Activated naive CD4-positive, alpha-beta T cell treated with anti-CD3 and anti-CD28 coated beads, Interleukin-2, amount 10 ng/mL, durations not matched to agents 7 days and 5 days (primary cell): ENCODE measurements at regions not wholly inside any gene's neighbourhood (a gene's known extent, or its start where the extent isn't known, plus 50 kb on each side); places are given as distances from the start of the nearest gene placed in this dataset.
"Not testable (repeated sequence)": the region's sequence is repeated elsewhere in the genome, so short reads cannot be mapped to it uniquely, and the experiment has no call there.

Experiments
- CTCF ChIA-PET: fragments of 350-600 bp; sonication (Branson Sonifier 250); formaldehyde crosslinking; loops from one replicate; lab custom pipeline; 2021; ENCODE audit warnings: antibody characterized with exemption; lab: Charles Lee
- DNase-seq: peaks from one replicate; pipeline ENCODE4 v3.0.0-alpha.2; 2020
- H3K27ac Mint-ChIP-seq: one replicate; pipeline ENCODE4 v1.8.0; 2021; ENCODE audit warnings: mild to moderate bottlenecking, moderate library complexity, mixed read lengths
- H3K27me3 Mint-ChIP-seq: one replicate; pipeline ENCODE4 v1.8.0; 2021; ENCODE audit warnings: mild to moderate bottlenecking, mixed read lengths
- H3K36me3 Mint-ChIP-seq: one replicate; pipeline ENCODE4 v1.8.0; 2021; ENCODE audit warnings: mixed read lengths
- H3K4me1 Mint-ChIP-seq: one replicate; pipeline ENCODE4 v1.8.0; 2021; ENCODE audit warnings: mixed read lengths
- H3K4me3 Mint-ChIP-seq: one replicate; pipeline ENCODE4 v1.8.0; 2021; ENCODE audit warnings: mild to moderate bottlenecking, moderate library complexity, mixed read lengths
- H3K9me3 Mint-ChIP-seq: one replicate; pipeline ENCODE4 v1.8.0; 2021; ENCODE audit warnings: mixed read lengths

GRCh38 chr5:114928644-114929462 lies 240.9 kb downstream of the TRIM36 start:
- Mint-ChIP-seq H3K4me3 (no peak overlapping the region), H3K4me1 (no peaks in the 10 kb centered on the region), H3K27ac (no peak overlapping the region), H3K36me3 (no peaks in the 10 kb centered on the region), H3K9me3 (no peaks in the 10 kb centered on the region), H3K27me3 (no peaks in the 10 kb centered on the region)
- DNase-seq, result no peak
- CTCF ChIA-PET, result no interaction called here

DNA sequence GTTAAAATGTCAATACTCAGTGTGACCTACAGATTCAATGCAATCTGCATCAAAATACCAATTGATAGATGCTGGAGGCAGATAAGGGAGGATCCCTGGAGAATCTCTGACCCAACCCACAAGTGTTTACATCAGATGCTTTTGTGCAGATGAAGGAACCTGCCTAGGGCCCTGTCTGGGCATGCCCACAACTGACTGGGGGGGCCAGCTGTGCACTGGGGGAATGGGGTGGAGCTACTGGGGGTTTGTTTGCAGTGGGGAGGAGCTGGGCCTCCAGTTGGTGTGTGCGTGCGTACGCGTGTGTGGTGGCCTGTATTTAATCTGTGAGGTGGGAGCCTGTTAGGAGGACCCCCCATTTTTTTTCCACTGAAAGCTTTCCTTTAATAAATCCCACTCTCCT lies 244.9 kb downstream of the TRIM36 start:
- no peak overlapping the region for H3K27ac Mint-ChIP-seq
- H3K4me3 Mint-ChIP-seq, result no peak overlapping the region
- no peak for DNase-seq
- H3K36me3 Mint-ChIP-seq, result no peaks in the 10 kb centered on the region
- H3K9me3 Mint-ChIP-seq, result no peaks in the 10 kb centered on the region
- CTCF ChIA-PET, result no interaction called here
- H3K27me3 Mint-ChIP-seq, result no peaks in the 10 kb centered on the region
- no peaks in the 10 kb centered on the region for H3K4me1 Mint-ChIP-seq

GRCh38 chr5:114912189-114912920 lies 257.4 kb downstream of the TRIM36 start:
- no peak overlapping the region for H3K4me3 Mint-ChIP-seq
- CTCF ChIA-PET, result no interaction called here
- H3K9me3 Mint-ChIP-seq, result no peaks in the 10 kb centered on the region
- no peak for DNase-seq
- H3K4me1 Mint-ChIP-seq, result no peaks in the 10 kb centered on the region
- no peaks in the 10 kb centered on the region for H3K27me3 Mint-ChIP-seq
- H3K36me3 Mint-ChIP-seq, result no peaks in the 10 kb centered on the region
- no peak overlapping the region for H3K27ac Mint-ChIP-seq

- Mint-ChIP-seq H3K27me3 (no peaks in the 10 kb centered on the region), H3K27ac (no peak overlapping the region), H3K36me3 (no peaks in the 10 kb centered on the region), H3K4me1 (no peaks in the 10 kb centered on the region), H3K4me3 (no peak overlapping the region), H3K9me3 (peaks cover 3% of the 10 kb centered on the region)
- CTCF ChIA-PET, result no interaction called here
- no peak for DNase-seq
These were observed 259.0 kb downstream of the TRIM36 start for GRCh38 chr5:114910727-114911126.

DNA sequence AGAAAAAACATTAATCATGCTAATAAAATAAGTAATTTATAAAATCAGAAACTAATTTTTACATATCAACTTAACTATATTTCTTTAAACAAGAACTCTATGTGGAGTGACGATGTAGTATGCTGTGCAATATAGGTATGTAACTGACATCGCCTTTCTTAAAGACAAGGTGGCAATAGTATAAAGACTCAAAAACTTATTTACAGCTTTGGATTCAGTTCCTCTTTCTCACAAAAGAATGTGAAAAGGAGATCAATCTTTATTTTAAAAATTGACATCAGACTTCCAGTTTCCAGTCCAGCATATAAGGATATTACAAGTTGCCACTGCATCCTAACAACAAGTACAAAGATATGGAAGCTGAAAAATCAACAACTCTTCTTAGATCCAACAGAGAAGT lies 260.3 kb downstream of the TRIM36 start:
- no peak overlapping the region for H3K27ac Mint-ChIP-seq
- H3K4me1 Mint-ChIP-seq, result no peaks in the 10 kb centered on the region
- DNase-seq, result no peak
- peaks cover 8% of the 10 kb centered on the region for H3K9me3 Mint-ChIP-seq
- H3K4me3 Mint-ChIP-seq, result no peak overlapping the region
- H3K27me3 Mint-ChIP-seq, result no peaks in the 10 kb centered on the region
- H3K36me3 Mint-ChIP-seq, result no peaks in the 10 kb centered on the region
- CTCF ChIA-PET, result no interaction called here

- H3K9me3 Mint-ChIP-seq, result peaks cover 9% of the 10 kb centered on the region
- DNase-seq, result no peak
- H3K4me3 Mint-ChIP-seq, result no peak overlapping the region
- H3K4me1 Mint-ChIP-seq, result no peaks in the 10 kb centered on the region
- H3K27me3 Mint-ChIP-seq, result no peaks in the 10 kb centered on the region
- H3K27ac Mint-ChIP-seq, result no peak overlapping the region
- no peaks in the 10 kb centered on the region for H3K36me3 Mint-ChIP-seq
- CTCF ChIA-PET, result no interaction called here
These were observed 265.9 kb downstream of the TRIM36 start for GRCh38 chr5:114903767-114904166.

DNA sequence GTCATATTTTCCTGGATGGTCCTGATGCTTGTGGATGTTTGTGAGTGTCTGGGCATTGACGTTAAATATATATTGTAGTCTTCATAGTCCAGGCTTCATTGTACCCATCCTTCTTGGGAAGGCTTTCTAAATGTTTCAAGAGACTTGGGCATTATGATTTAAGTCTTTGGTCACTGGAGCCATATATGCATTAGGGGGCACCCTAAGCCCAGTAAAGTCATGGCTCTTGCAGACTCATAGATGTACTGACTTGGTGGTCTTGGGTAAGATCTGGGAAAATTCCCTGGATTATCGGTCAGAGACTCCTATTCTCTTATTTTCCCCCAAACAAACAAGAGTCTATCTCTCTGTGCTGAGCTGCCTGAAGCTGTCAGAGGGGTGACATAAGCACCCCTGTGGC lies 271.1 kb downstream of the TRIM36 start:
- no peak overlapping the region for H3K27ac Mint-ChIP-seq
- DNase-seq, result no peak
- no peaks in the 10 kb centered on the region for H3K9me3 Mint-ChIP-seq
- no peaks in the 10 kb centered on the region for H3K4me1 Mint-ChIP-seq
- CTCF ChIA-PET, result interaction anchor here (0.6 kb wide), 1 partner anchor 767 kb away, joined by 3 read pairs; no protein-coding TSS in a partner anchor
- no peak overlapping the region for H3K4me3 Mint-ChIP-seq
- no peaks in the 10 kb centered on the region for H3K36me3 Mint-ChIP-seq
- H3K27me3 Mint-ChIP-seq, result no peaks in the 10 kb centered on the region

DNA sequence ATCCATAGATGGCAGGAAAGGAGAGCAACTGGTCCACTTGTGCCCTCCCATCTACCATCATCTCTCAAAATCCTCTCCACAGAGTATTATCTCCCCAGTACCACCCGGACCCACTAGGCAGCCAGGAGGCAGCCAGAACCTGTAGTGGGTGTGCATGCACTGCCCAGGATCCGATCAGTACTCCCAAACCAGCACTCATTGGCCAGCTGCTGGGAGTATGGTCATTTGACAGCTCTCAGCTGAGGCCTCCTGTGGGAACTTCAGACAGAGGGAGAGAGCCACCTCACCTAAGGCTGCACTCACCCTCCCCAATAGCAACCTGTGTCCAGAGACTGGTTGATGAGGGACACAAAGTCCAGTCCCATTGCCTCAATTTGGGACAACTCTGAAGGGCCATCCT lies 286.0 kb downstream of the TRIM36 start:
- Mint-ChIP-seq H3K27ac (no peak overlapping the region), H3K9me3 (peaks cover 14% of the 10 kb centered on the region), H3K27me3 (no peaks in the 10 kb centered on the region), H3K36me3 (no peaks in the 10 kb centered on the region), H3K4me1 (no peaks in the 10 kb centered on the region), H3K4me3 (no peak overlapping the region)
- CTCF ChIA-PET, result no interaction called here
- DNase-seq, result no peak

DNA sequence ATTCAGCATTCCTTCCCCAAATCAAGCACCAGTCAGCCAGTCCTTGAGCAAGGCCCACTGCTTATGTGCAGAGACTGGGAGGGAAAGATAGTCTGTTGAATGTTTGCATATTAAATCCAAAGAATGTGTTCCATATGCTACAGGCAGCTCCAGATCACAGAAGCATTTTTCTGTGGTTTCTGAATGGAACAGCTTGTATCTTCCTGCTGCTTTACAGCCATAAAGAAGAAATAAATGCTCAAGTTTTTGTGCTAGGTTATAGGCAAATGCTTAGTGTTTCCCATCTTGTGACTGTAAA lies 310.3 kb downstream of the TRIM36 start:
- no peak for DNase-seq
- Mint-ChIP-seq H3K4me3 (no peak overlapping the region), H3K36me3 (no peaks in the 10 kb centered on the region), H3K27ac (no peak overlapping the region), H3K9me3 (peaks cover 6% of the 10 kb centered on the region), H3K27me3 (no peaks in the 10 kb centered on the region), H3K4me1 (no peaks in the 10 kb centered on the region)
- CTCF ChIA-PET, result no interaction called here

DNA sequence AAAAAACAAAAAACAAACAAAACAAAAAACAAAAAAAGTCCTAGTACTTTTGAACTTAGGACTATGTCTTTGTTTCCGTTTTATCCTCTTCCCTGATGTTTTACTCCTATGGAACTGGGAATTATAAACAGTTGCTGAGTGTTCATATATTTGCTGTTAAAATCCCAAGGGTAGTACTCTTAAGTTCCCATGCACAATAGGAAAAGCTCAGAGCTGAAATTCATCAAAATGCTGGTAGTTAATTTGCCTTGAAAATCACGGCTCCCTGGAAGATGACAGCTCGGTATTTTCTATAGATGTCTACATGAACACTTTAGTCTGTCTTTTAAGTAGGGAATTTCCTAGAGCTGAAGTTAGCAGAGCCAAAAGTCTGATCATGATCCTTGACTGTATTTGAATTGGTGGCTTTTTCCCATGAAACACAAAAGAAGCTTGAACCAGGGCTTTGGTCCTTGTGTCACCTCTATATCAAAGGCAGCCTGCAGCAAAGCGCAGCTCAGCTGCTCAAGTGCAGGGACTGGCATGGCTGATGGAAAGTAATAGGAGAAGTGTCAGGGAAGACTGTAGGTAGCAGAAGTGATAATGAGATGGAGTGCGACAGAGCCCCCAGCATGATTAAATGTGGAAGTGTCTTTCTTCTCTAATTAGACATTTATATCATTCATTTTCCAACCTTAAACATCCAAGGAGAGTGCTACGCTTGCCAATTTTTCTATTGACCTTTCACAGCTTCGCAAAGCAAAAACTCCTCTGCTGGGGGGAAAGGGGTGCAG lies 310.9 kb downstream of the TRIM36 start:
- H3K36me3 Mint-ChIP-seq, result no peaks in the 10 kb centered on the region
- H3K4me1 Mint-ChIP-seq, result no peaks in the 10 kb centered on the region
- H3K9me3 Mint-ChIP-seq, result peaks cover 4% of the 10 kb centered on the region
- CTCF ChIA-PET, result no interaction called here
- no peak for DNase-seq
- no peak overlapping the region for H3K4me3 Mint-ChIP-seq
- no peaks in the 10 kb centered on the region for H3K27me3 Mint-ChIP-seq
- H3K27ac Mint-ChIP-seq, result no peak overlapping the region

DNA sequence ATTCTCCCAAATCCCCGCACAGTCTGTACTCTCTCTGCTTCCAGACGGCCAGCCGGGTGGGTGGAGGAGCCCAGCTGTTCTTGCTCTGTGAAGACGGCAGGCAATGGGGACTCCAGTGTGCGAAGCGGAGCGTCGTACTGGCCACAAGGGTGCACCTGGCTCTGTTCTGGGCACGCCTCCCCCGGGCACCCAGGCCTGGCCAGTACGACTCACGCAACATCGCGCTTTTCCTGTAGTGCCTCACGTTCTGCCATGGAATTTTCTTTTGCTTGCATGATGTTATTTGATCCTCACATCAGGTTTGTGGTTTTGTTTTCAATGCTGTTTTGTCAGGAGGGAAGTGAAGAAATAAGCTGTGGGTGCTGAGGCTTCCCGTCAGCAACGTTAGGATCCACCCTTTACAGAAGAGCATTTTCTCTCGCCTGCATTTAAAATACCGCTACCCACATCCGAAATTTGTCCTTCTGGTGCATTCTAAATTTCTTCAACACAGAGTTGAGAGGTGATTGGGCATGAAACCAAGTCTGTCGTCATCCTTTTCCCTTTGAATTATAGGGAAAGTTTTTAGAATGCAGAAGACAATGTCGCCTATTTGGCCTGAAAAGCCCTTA lies 311.7 kb downstream of the TRIM36 start:
- no peak overlapping the region for H3K4me3 Mint-ChIP-seq
- no peak for DNase-seq
- no peaks in the 10 kb centered on the region for H3K9me3 Mint-ChIP-seq
- no peaks in the 10 kb centered on the region for H3K4me1 Mint-ChIP-seq
- no peaks in the 10 kb centered on the region for H3K36me3 Mint-ChIP-seq
- no peaks in the 10 kb centered on the region for H3K27me3 Mint-ChIP-seq
- CTCF ChIA-PET, result no interaction called here
- no peak overlapping the region for H3K27ac Mint-ChIP-seq

DNA sequence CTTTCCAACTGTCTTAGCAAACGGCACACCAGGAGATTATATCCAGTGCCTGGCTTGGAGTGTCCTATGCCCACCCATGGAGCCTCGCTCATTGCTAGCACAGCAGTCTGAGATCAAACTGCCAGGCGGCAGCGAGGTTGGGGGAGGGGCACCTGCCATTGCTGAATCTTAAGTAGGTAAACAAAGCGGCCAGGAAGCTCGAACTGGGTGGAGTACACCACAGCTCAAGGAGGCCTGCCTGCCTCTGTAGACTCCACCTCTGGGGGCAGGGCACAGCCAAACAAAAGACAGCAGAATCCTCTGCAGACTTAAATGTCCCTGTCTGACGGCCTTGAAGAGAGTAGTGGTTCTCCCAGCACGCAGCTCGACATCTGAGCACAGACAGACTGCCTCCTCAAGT lies 325.0 kb downstream of the TRIM36 start:
- H3K27me3 Mint-ChIP-seq, DNase-seq, H3K4me3 Mint-ChIP-seq, H3K36me3 Mint-ChIP-seq, CTCF ChIA-PET, H3K27ac Mint-ChIP-seq, H3K4me1 Mint-ChIP-seq: not testable (repeated sequence)
- peaks cover 14% of the 10 kb centered on the region for H3K9me3 Mint-ChIP-seq

- CTCF ChIA-PET, result no interaction called here
- Mint-ChIP-seq H3K36me3 (no peaks in the 10 kb centered on the region), H3K27me3 (no peaks in the 10 kb centered on the region), H3K9me3 (peaks cover 2% of the 10 kb centered on the region), H3K4me1 (no peaks in the 10 kb centered on the region), H3K27ac (no peak overlapping the region), H3K4me3 (no peak overlapping the region)
- DNase-seq, result no peak
These were observed 330.3 kb downstream of the TRIM36 start for GRCh38 chr5:114839360-114839759.

DNA sequence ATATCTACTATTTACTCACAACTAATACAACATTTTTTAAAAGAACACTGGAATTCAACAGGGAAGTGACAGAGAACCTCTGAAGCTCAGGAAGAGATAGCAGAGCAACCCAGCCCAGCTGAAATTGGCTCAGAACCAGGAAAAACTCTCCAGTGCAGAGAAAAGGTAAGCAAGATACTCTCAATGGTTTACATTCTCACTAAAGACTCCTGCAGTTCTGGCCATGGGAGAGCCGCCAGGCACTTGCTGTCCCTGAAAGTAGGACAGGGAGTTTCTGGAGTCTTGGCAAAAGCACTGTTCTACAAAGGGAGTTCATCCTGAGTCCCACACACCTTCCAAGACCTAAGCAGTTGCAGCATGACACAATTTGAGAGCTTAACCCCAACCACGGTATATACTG lies 330.8 kb downstream of the TRIM36 start:
- DNase-seq, result no peak
- no peaks in the 10 kb centered on the region for H3K4me1 Mint-ChIP-seq
- no peaks in the 10 kb centered on the region for H3K36me3 Mint-ChIP-seq
- H3K4me3 Mint-ChIP-seq, result no peak overlapping the region
- no peak overlapping the region for H3K27ac Mint-ChIP-seq
- H3K9me3 Mint-ChIP-seq, result peaks cover 2% of the 10 kb centered on the region
- CTCF ChIA-PET, result no interaction called here
- H3K27me3 Mint-ChIP-seq, result no peaks in the 10 kb centered on the region
